GM19043 (cell line): ENCODE measurements at regions not wholly inside any gene's neighbourhood (a gene's known extent, or its start where the extent isn't known, plus 50 kb on each side); places are given as distances from the start of the nearest gene placed in this dataset.

Source experiments
- ATAC-seq: cut with Tn5 transposase; IDR thresholded peaks from one replicate; pipeline ENCODE4 v1.9.1; 2021; ENCODE audit warnings: low read depth; ENCODE audit not compliant: unreplicated experiment

DNA sequence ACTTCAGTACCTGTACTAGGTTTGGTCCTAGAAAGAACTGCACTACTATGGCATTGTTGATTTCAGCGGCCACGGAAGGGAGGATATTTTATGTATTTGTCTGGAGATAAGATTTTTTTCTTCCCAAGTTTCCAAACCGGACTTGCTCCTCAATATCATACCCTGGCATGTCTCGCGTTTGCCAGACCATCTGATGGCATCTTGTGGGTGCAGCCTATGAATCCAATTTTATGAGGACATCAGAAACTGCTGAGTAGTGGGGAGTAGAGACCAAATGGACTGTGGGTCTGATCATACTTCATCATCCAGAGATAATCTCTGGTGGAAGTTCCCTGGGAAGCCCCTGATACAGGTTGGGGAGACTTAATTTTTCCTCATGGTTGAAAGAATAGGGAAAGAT, 716.1 kb upstream of the WWC1 start:
- ATAC-seq = no peak

- no peak for ATAC-seq
These were observed 715.3 kb upstream of the WWC1 start for GRCh38 chr5:167576126-167576525.

DNA sequence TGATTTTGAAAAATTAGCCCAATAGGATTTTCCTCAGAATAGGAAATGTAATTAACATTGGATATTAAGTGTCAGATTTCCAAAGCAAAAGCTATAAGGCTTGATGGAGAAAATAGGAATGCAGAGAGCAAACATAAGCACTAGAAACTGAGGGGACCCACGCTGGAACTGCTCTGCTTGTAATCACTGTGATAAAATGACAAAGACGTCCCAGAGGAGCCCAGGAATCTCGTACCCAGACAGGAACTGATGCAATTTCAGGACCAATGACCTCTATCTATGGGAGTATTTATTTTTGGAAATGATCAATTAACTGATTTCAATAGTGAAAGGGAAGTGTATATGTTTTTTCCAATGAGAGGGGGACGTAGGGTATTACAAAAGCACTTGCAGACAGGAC, 714.5 kb upstream of the WWC1 start:
- no peak for ATAC-seq

GRCh38 chr5:167577616-167578015, 713.8 kb upstream of the WWC1 start:
- no peak for ATAC-seq

- no peak for ATAC-seq
These were observed 712.3 kb upstream of the WWC1 start for GRCh38 chr5:167578977-167579692.

- ATAC-seq = no peak
These were observed 711.8 kb upstream of the WWC1 start for GRCh38 chr5:167579693-167580055.

DNA sequence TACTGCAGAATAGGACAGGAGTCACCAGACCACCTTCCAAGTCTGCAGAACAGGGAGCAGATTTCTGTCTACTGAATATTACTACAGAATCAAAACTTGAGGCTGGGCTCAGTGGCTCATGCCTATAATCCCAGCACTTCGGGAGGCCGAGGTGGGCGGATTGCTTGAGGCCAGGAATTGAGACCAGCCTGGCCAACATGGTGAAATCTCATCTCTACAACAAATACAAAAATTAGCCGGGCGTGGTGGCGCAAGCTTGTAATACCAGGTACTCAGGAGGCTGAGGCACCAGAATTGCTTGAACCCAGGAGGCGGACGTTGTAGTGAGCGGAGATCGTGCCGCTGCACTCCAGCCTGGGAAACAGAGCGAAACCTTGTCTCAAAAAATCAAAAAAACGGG, 710.8 kb upstream of the WWC1 start:
- ATAC-seq = no peak

DNA sequence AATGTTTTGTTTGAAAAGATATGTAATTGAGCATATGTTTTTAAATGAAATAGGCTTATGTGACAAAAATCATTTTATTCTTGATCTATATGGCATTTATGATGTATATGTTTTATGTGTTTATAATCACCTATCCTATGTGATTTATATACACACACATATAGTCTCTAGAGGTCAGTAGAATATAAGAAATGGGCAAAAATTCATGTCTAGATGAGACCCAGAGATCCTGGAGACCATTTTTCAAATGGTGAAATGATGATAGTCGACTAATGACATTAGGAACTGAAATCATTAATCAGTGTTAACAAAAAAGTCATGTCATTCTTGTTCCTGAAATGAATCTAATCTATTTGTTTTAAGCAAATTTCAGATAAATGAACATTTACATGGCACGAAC, 709.2 kb upstream of the WWC1 start:
- ATAC-seq = no peak

DNA sequence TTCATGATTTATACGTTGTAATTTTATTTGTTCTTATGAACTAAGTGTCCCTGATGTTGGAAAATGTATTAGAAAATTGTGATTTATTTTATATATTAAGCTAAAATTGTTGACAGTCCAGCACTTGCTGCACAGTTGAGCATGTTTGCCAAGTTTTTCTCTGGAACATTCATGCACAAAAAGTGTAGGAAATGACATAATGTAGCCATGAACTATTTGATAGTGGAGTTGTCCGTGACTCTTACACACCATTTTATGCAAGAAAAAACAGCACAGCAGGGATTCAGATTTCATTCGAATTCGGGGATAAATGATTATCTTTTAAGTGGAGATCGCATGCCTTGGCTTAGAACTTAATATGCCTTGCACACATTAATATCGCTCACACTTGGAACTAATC, 708.6 kb upstream of the WWC1 start:
- ATAC-seq = no peak

DNA sequence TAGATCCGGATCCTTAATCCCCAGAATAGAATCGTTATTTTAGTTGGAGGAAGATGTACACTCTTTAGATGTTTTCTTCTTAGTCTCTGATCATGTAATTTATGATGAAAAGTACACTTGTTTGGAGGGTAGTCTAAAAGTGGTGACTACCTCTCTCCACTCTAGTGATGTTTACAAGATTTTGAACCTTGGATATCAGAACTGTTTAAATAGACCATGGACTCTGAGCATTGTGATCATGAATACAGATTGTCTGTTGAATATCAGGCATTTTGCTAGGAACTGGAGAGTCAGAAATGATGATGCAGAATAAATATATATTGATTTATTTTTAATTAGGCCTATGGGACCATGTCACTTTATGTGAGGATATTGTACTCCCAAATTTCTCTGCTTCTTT, 706.3 kb upstream of the WWC1 start:
- no peak for ATAC-seq

GRCh38 chr5:167587772-167588437, 703.5 kb upstream of the WWC1 start:
- no peak for ATAC-seq

DNA sequence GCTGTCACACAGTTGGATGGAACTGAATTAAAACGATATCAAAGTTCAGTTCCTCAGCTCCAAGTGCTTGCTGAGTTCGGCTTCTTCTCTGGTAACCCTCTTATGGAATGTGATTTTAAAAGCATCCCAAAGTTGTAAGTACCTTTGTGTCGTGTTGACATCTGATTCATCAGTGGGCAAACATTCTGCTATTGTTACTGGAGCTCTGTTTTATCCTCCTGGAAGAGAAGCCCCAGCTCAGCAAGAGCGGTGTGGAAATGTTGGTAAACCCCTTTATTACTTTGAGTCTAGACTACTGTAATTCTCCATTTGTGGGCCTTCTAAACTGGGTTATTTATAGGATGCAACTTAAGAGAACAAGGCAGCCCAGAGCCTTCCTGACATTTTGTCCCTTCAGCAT, 699.3 kb upstream of the WWC1 start:
- no peak for ATAC-seq

DNA sequence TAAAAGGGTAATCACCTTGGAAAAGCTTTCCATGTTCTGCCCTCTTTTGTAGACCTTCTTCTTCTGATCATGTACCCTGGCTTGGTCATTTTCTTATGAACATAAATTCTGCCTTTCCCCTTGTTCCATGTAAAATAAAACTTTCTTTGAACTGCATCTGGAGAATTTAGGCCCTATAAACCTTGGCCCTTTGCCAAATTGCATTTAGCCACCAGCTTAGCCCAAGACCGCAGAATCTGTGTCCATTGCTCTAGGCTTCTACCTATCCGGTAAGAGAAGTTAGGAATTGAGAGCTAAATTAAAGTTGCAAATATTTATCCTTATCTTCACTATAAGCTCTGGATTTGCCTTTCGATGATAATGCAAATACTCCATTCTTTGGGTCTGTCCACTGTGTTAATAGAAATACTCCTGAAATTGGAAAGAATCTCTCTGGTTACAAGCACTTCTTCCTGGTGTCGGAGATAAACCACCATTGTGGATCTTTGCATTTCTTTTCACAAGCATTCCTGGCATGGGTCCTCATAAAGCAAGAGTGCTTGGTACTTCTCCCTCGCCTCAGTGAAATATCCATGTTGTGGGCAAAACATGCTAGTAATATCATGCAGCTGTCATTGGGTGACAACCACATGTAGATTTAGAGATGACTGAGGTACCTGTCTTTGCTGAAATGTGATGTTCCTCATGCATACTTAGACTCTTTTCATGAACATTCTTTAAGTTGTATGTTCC, 698.0 kb upstream of the WWC1 start:
- ATAC-seq = no peak

- no peak for ATAC-seq
These were observed 697.4 kb upstream of the WWC1 start for GRCh38 chr5:167594061-167594435.

GRCh38 chr5:167594750-167595149, 696.7 kb upstream of the WWC1 start:
- no peak for ATAC-seq

DNA sequence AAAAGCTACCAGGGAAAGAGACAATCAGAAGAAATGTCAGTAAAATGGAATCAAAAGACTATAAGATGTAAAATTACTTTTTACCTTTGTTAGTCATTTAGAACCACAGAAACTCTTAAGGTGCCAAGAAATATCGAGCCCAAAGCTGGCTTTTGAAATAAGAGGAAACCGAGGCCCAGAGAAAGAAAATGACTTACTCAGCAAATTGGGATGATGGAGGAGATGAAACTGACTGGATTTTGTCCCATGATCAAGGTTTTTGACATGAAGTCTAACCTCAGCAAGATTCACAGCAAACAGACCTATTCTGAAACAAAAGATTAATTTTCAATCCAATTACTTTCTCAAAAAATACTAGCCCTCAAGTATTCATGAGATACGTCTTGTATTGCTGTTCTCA, 696.2 kb upstream of the WWC1 start:
- ATAC-seq = no peak

GRCh38 chr5:167598166-167598565, 693.3 kb upstream of the WWC1 start:
- no peak for ATAC-seq

GRCh38 chr5:167602067-167602466, 689.4 kb upstream of the WWC1 start:
- no peak for ATAC-seq

GRCh38 chr5:167603135-167603534, 688.3 kb upstream of the WWC1 start:
- ATAC-seq = no peak

DNA sequence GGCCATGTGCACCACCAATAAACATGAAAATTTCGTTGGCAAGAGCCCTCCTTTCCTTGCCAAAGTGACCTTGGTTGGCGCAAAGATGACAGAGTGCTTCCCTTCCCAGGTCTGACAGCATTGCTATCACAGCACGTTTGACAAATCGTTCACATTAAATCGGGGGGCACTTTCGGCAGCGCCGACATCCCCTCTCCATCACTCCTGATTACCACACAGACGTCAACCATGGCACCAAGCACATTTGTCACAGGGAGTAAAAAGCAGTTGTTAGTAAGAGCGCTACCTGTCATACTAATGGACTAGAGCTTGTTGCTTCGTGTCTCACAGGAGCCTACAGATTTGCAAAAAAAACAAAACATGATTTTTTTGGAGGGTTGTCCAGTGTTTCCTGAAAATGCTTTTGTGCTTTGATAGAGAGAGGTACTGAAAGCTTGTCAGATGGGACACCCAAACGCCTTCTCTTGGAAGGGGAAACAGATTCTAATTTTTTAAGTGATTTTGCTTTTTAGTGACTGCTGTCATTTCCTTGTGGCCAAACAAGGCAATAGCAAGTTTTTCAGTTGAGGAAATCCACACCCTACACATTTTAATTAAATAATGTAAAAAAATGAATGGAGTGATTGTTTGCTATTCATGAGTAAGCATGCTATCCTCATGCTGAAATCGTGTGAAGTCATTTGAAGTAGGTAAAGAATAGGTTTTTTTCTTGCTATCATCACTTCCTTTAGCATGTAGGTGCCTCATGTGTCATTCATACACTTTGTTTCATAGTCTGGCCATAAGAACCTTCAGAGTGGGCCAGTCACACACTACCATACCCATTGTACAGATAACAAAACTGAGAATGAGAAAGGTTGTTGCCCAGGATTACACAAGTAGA, 682.8 kb upstream of the WWC1 start:
- no peak for ATAC-seq
